Tibial nerve (tissue), 3 donors: ENCODE measurements at regions not wholly inside any gene's neighbourhood (a gene's known extent, or its start where the extent isn't known, plus 50 kb on each side); places are given as distances from the start of the nearest gene placed in this dataset.

Experiments used
- POLR2A ChIP-seq, 2 donors: fragments of 450-650 bp; IDR thresholded peaks; one replicate each; pipeline ENCODE4 v1.6.1; 2017; ENCODE audit warnings: antibody characterized with exemption in 2 of 2, mild to moderate bottlenecking in 2 of 2, moderate library complexity in 2 of 2
- TF ChIP-seq, protein P1 (sequence below), 5 experiments: fragments of 200-600 bp in 3 of 5; fragments of 450-650 bp in 2 of 5; sonication (generic) in 3 of 5; IDR thresholded peaks; one replicate each; pipeline ENCODE4 v1.5.1; 2016 to 2019; ENCODE audit warnings: antibody characterized with exemption in 5 of 5, mild to moderate bottlenecking in 3 of 5, moderate library complexity in 2 of 5

GRCh38 chr11:81669935-81670543 lies 1063.6 kb downstream of the FAM181B start:
- TF ChIP-seq POLR2A (IDR thresholded peaks at IDR 0.05): no peak
- TF ChIP-seq, protein P1, sequence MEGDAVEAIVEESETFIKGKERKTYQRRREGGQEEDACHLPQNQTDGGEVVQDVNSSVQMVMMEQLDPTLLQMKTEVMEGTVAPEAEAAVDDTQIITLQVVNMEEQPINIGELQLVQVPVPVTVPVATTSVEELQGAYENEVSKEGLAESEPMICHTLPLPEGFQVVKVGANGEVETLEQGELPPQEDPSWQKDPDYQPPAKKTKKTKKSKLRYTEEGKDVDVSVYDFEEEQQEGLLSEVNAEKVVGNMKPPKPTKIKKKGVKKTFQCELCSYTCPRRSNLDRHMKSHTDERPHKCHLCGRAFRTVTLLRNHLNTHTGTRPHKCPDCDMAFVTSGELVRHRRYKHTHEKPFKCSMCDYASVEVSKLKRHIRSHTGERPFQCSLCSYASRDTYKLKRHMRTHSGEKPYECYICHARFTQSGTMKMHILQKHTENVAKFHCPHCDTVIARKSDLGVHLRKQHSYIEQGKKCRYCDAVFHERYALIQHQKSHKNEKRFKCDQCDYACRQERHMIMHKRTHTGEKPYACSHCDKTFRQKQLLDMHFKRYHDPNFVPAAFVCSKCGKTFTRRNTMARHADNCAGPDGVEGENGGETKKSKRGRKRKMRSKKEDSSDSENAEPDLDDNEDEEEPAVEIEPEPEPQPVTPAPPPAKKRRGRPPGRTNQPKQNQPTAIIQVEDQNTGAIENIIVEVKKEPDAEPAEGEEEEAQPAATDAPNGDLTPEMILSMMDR (IDR thresholded peaks at IDR 0.05): no peak
